K562 (cell line): ENCODE measurements at regions not wholly inside any gene's neighbourhood (a gene's known extent, or its start where the extent isn't known, plus 50 kb on each side); places are given as distances from the start of the nearest gene placed in this dataset.

Experiments
- ATAC-seq: fragments of 200-7000 bp; cut with Tn5 transposase; 3 replicates; pipeline ENCODE4 v1.9.1; 2020; ENCODE audit warnings: moderate library complexity
- BruUV-seq: library from RNA; stranded (reverse); fragments of 400-500 nt; replicated peaks from 2 replicates; lab custom pipeline; 2021; lab: Mats Ljungman, UMichigan
- CTCF ChIA-PET: fragments of 300-600 bp; formaldehyde crosslinking; extraction: SDS; loops from one replicate; lab custom pipeline; 2021; ENCODE audit warnings: low intra/inter-chr PET ratio; lab: Yijun Ruan, JAX
- POLR2A ChIA-PET: fragments of 300-600, 350-650 bp; sonication (Branson Sonifier 250); formaldehyde crosslinking; extraction: SDS; loops from one replicate; lab custom pipeline; 2021; ENCODE audit warnings: antibody characterized with exemption, inconsistent platforms; lab: Yijun Ruan, JAX
- DNase-seq, 4 experiments: peaks; one replicate each; pipeline versions ENCODE4 v3.0.0 to v3.0.0-alpha.2; 2011 to 2018; ENCODE audit warnings: low spot score in 3 of 4, mixed read lengths in 3 of 4; ENCODE audit errors: extremely low read depth in 1 of 4
- FAIRE-seq: peaks from 2 replicates; lab custom pipeline; 2011; peaks lifted over from hg19 to GRCh38; lab: Jason Lieb, UNC
- H2AFZ ChIP-seq: 2 replicates; pipeline ENCODE4 v1.6.0; 2011; ENCODE audit warnings: low read depth, low read length, control low read depth, inconsistent platforms
- H3K27ac ChIP-seq: fragments of 200-600 bp; 3 replicates; pipeline ENCODE4 v1.8.0; 2011; ENCODE audit warnings: low read depth, mild to moderate bottlenecking, control low read depth, inconsistent platforms, low read length, moderate library complexity, mixed read lengths; ENCODE audit errors: extremely low read depth
- H3K27me3 ChIP-seq, 2 experiments: fragments of 300-600 bp in 1 of 2; 2 replicates in 1 of 2; 3 replicates in 1 of 2; pipeline versions ENCODE4 v1.6.0 to v1.8.0; 2011; ENCODE audit warnings: inconsistent platforms in 2 of 2, low read length in 2 of 2, mild to moderate bottlenecking in 1 of 2, mixed read lengths in 1 of 2, moderate library complexity in 1 of 2; ENCODE audit not compliant: control insufficient read depth in 2 of 2, insufficient read depth in 2 of 2
- H3K36me3 ChIP-seq: fragments of 300-600 bp; 3 replicates; pipeline ENCODE4 v1.8.0; 2011; ENCODE audit warnings: mild to moderate bottlenecking, low read length, inconsistent platforms; ENCODE audit not compliant: control insufficient read depth, insufficient read depth
- H3K4me1 ChIP-seq, 2 experiments: fragments of 200-600 bp in 1 of 2; replicated peaks in 1 of 2; 2 replicates in 1 of 2; 3 replicates in 1 of 2; pipeline versions ENCODE4 v1.5.1 to v1.8.0; 2011; ENCODE audit warnings: inconsistent platforms in 2 of 2, low read length in 2 of 2, mild to moderate bottlenecking in 1 of 2, mixed read lengths in 1 of 2, moderate library complexity in 1 of 2; ENCODE audit not compliant: control insufficient read depth in 2 of 2, insufficient read depth in 2 of 2
- H3K4me2 ChIP-seq: 2 replicates; pipeline ENCODE4 v1.6.1; 2011; ENCODE audit warnings: low read length, control low read depth, inconsistent platforms, mixed read lengths; ENCODE audit not compliant: insufficient read depth
- H3K4me3 ChIP-seq: fragments of 200-600 bp; sonication (generic), shearing (Covaris generic); 2 replicates; pipeline ENCODE4 v1.5.1; 2016; ENCODE audit warnings: control low read depth, inconsistent platforms
- H3K79me2 ChIP-seq: fragments of 200-600 bp; 3 replicates; pipeline ENCODE4 v1.8.0; 2011; ENCODE audit warnings: low read length, inconsistent platforms; ENCODE audit not compliant: control insufficient read depth, insufficient read depth
- H3K9ac ChIP-seq, 2 experiments: 2 replicates each; pipeline versions ENCODE4 v1.6.0 to v1.6.1; 2011; ENCODE audit warnings: low read depth in 2 of 2, low read length in 2 of 2, control low read depth in 1 of 2, inconsistent platforms in 1 of 2, mild to moderate bottlenecking in 1 of 2, mixed read lengths in 1 of 2; ENCODE audit not compliant: insufficient read depth in 1 of 2
- H3K9me1 ChIP-seq: one replicate; pipeline ENCODE4 v1.6.0; 2011; ENCODE audit warnings: inconsistent platforms, mild to moderate bottlenecking, low read length, moderate library complexity; ENCODE audit not compliant: control insufficient read depth, insufficient read depth
- H3K9me3 ChIP-seq: replicated peaks from 2 replicates; pipeline ENCODE4 v1.5.1; 2011; ENCODE audit warnings: low read depth, low read length, inconsistent platforms; ENCODE audit not compliant: control insufficient read depth, insufficient read depth
- H4K20me1 ChIP-seq: replicated peaks from 2 replicates; pipeline ENCODE4 v1.6.1; 2011; ENCODE audit warnings: low read length, inconsistent platforms, mixed read lengths; ENCODE audit not compliant: control insufficient read depth, insufficient read depth
- ARID1B ChIP-seq: fragments of 450-650 bp; IDR thresholded peaks from 2 replicates; pipeline ENCODE4 v1.6.1; 2016; ENCODE audit warnings: antibody characterized with exemption, mild to moderate bottlenecking, inconsistent platforms
- EGR1 ChIP-seq: fragments of 450-650 bp; conservative IDR thresholded peaks from 2 replicates; pipeline ENCODE4 v1.6.1; 2017; ENCODE audit warnings: mild to moderate bottlenecking
- HNRNPLL ChIP-seq: fragments of 200-400 bp; formaldehyde crosslinking; IDR thresholded peaks from 2 replicates; pipeline ENCODE4 v1.6.1; 2017; ENCODE audit warnings: low read length, low read depth, mild to moderate bottlenecking; ENCODE audit not compliant: poor library complexity, severe bottlenecking
- ILF3 ChIP-seq: fragments of 450-650 bp; IDR thresholded peaks from 2 replicates; pipeline ENCODE4 v1.6.1; 2018; ENCODE audit warnings: antibody characterized with exemption, mild to moderate bottlenecking, moderate library complexity, borderline replicate concordance
- SMAD2 ChIP-seq: fragments of 150-350 bp; IDR thresholded peaks from 2 replicates; pipeline ENCODE4 v1.6.1; 2014; ENCODE audit warnings: low read depth, mild to moderate bottlenecking, low read length
- TEAD1 ChIP-seq, 2 experiments: fragments of 450-650 bp in 1 of 2; sonication (generic) in 1 of 2; formaldehyde crosslinking; IDR thresholded peaks; 2 replicates each; pipeline versions ENCODE4 v1.4.0 to v1.8.0; 2020 to 2022; ENCODE audit warnings: mild to moderate bottlenecking in 2 of 2, missing genetic modification reagents in 1 of 2
- ZKSCAN3 ChIP-seq: fragments of 250-450 bp; sonication (Bioruptor Pico); IDR thresholded peaks from 2 replicates; pipeline ENCODE4 v1.4.0; 2020
- ZNF124 ChIP-seq: sonication (generic); formaldehyde crosslinking; IDR thresholded peaks from 2 replicates; pipeline ENCODE4 v1.8.1; 2022; ENCODE audit warnings: missing genetic modification reagents
- WGBS: fragments of 100-300 bp; shearing (Covaris generic); methylation state at CpG from one replicate; pipeline ENCODE4 v1.1.6; 2016; ENCODE audit warnings: low coverage, mixed read lengths; ENCODE audit not compliant: insufficient coverage; ENCODE audit errors: missing lambda C conversion rate; 5-methylcytosine and 5-hydroxymethylcytosine counted together
- in situ Hi-C: fragments of 300-500 bp; cut with MboI; formaldehyde crosslinking; loops from 4 replicates; pipeline ENCODE4 v1.15.0; 2018; ENCODE audit warnings: inconsistent platforms, mixed read lengths
- intact Hi-C: fragments of 100-400 bp; cut with micrococcal nuclease; formaldehyde crosslinking; loops from 2 replicates; pipeline ENCODE4 v1.14.2; 2022

DNA sequence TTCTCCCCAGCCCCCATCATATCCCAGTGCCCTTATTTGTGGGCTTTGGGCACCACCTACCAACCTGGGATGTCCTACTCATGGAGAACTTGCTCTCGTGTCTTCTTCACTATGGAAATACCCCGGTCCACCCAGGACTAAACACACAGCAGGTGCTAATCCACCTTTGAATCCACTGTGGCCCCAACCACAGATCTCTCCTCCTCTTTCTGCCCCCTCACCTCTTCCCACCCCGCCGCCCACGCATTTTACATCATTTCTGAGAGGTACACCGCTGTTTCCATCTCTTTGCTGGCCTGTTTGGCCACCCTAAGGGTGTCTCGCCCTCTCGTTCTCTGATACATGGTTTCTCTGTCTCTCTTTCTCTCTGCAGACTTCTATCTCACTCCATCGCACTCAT is 82.5 kb upstream of the CTNNBL1 start:
- Histone ChIP-seq H3K9me1 (no peaks in the 10 kb centered on the region), H3K36me3 (no peaks in the 10 kb centered on the region), H3K27me3 (peaks cover 0 to 13% of the 10 kb centered on the region in 2 experiments; a peak in 3 of 5 replicates), H3K4me2 (no peak overlapping the region), H3K4me3 (no peak overlapping the region), H2AFZ (no peak overlapping the region), H3K9ac (no peak overlapping the region), H3K9me3 (no peaks in the 10 kb centered on the region), H3K27ac (no peak overlapping the region), H3K79me2 (no peaks in the 10 kb centered on the region), H4K20me1 (peaks cover 5% of the 10 kb centered on the region; the same call in 1 of the 2 replicates), H3K4me1 (no peaks in the 10 kb centered on the region)
- ChIA-PET POLR2A (no interaction called here), CTCF (no interaction called here)
- TF ChIP-seq EGR1 (peak; percentile 56), TEAD1 (CRISPR knock-in tag; IDR thresholded peaks at IDR 0.05) (no peak)
- no peak for FAIRE-seq
- in situ Hi-C loops: no loop called here
- 0% methylated on average over 9 of the region's 9 CpGs for WGBS
- ATAC-seq: no peak
- no peak for DNase-seq
- intact Hi-C loops: no loop called here
- no TSS peak for BruUV-seq

DNA sequence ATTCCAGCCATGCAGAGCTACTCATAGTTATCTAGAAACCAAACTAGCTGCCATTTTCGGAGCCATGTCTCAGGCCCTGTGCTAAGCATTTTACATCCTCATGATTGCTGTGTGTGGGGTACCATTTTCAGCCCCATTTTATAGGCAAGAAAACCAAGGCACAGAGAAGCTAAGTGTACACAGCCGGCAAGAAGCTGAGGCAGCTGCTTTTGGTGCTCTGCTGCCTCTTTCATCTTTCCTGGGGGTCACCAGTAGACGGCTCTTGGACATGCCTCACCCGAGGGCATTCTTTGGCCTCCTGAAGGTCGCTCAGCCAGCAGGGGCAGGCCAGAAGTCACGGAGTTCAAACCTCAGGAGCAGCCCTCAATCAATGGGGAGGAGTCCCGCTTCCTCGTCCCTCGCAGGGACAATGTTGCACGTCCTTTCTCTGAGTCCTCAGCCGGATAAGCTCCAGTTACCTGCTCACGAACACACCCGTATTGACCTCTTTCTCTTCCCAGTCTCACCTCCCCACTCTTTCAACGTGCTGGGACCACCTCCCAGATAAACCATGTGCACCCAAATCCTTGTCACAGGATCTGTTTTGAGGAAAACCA is 82.6 kb upstream of the BLCAP start:
- Histone ChIP-seq H3K27me3 (peaks cover 0 to 17% of the 10 kb centered on the region in 2 experiments; a peak in 3 of 5 replicates), H3K4me2 (no peak overlapping the region)

More for the DNA sequence above, 82.6 kb upstream of the BLCAP start:
- Histone ChIP-seq H2AFZ (no peak overlapping the region), H3K4me3 (no peak overlapping the region), H3K27ac (no peak overlapping the region), H3K36me3 (no peaks in the 10 kb centered on the region), H3K9ac (no peak overlapping the region), H4K20me1 (no peaks in the 10 kb centered on the region), H3K9me1 (no peaks in the 10 kb centered on the region), H3K79me2 (no peaks in the 10 kb centered on the region), H3K9me3 (no peaks in the 10 kb centered on the region), H3K4me1 (no peaks in the 10 kb centered on the region)
- intact Hi-C loops (no loop called here), in situ Hi-C loops (no loop called here)
- DNase-seq (no peak), ATAC-seq (no peak), FAIRE-seq (no peak)
- WGBS: 0% methylated on average over 14 of the region's 14 CpGs
- BruUV-seq: no TSS peak
- TF ChIP-seq ARID1B (no peak), ILF3 (no peak), ZNF124 (CRISPR knock-in tag) (no peak), ZKSCAN3 (CRISPR knock-in tag) (no peak), HNRNPLL (no peak), SMAD2 (no peak)
- CTCF ChIA-PET: no interaction called here
- POLR2A ChIA-PET: interaction anchor here (0.6 kb wide), 1 partner anchor 732 kb away, joined by 3 read pairs; no protein-coding TSS in a partner anchor
